ENCODE measurements at regions not wholly inside any gene's neighbourhood (a gene's known extent, or its start where the extent isn't known, plus 50 kb on each side); places are given as distances from the start of the nearest gene placed in this dataset.

DNA sequence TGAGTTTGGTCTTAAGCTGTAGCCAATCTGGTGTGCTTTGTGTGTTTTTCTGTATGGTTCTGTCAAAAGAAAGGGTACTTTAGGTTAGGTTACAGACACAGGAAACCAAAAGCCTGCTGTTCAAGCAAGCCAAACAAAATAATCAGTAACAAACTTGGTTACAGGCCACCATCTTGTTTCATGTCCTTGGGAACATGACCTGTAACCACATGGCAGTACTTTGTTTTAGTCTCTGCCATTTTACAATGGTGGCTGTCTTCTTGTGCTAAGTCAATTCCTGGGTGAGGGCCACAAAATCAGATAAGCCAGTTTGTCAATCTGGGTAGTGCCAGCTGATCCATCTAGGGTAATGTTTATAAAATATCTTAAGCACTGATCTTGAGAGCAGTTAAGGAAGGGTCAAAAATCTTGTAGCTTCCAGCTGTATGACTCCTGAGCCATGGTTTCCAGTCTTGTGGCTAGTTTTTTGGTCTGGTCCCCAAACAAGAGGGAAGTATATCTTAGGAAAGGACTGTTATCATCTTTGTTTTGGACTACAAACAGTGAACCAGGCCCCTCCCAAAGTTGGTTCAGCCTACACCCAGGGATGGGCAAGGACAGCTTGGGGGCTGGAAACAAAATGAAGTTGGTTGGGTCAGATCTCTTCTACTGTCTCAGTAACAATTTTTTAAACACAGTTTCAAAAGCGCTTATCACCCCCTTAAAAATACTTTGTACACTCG, 90.0 kb downstream of the IGLL5 start:
- Histone ChIP-seq H3K9ac (ENCODE audit: low read depth, low read length, poor library complexity, severe bottlenecking) (no peak overlapping the region), H3K4me1 (ENCODE audit: insufficient read depth, low read length, poor library complexity, severe bottlenecking) (peaks cover 4% of the 10 kb centered on the region), H2AFZ (ENCODE audit: low read length) (no peak overlapping the region), H3K79me2 (ENCODE audit: insufficient read depth, low read length) (no peaks in the 10 kb centered on the region), H4K20me1 (ENCODE audit: insufficient read depth, low read length, poor library complexity, severe bottlenecking) (no peaks in the 10 kb centered on the region), H3K9me3 (ENCODE audit: insufficient read depth, low read depth, low read length) (no peaks in the 10 kb centered on the region; the same call in 1 of the 2 replicates), H3F3A (ENCODE audit: low read depth) (no peaks in the 10 kb centered on the region), H3K36me3 (ENCODE audit: insufficient read depth, low read length) (no peaks in the 10 kb centered on the region), H3K27me3 (ENCODE audit: insufficient read depth, low read length, poor library complexity, severe bottlenecking) (no peaks in the 10 kb centered on the region), H3K4me2 (ENCODE audit: low read depth, low read length, poor library complexity, severe bottlenecking) (no peak overlapping the region), H3K4me3 (ENCODE audit: low read length, poor library complexity, severe bottlenecking) (no peak overlapping the region), H3K9me2 (replicated peaks; ENCODE audit: low read depth, low read length) (no peaks in the 10 kb centered on the region)
- no peak for TF ChIP-seq EZH2phosphoT487 (IDR thresholded peaks at IDR 0.05; ENCODE audit: borderline replicate concordance)
- TF ChIP-seq, protein P1, sequence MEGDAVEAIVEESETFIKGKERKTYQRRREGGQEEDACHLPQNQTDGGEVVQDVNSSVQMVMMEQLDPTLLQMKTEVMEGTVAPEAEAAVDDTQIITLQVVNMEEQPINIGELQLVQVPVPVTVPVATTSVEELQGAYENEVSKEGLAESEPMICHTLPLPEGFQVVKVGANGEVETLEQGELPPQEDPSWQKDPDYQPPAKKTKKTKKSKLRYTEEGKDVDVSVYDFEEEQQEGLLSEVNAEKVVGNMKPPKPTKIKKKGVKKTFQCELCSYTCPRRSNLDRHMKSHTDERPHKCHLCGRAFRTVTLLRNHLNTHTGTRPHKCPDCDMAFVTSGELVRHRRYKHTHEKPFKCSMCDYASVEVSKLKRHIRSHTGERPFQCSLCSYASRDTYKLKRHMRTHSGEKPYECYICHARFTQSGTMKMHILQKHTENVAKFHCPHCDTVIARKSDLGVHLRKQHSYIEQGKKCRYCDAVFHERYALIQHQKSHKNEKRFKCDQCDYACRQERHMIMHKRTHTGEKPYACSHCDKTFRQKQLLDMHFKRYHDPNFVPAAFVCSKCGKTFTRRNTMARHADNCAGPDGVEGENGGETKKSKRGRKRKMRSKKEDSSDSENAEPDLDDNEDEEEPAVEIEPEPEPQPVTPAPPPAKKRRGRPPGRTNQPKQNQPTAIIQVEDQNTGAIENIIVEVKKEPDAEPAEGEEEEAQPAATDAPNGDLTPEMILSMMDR (conservative IDR thresholded peaks at IDR 0.05; ENCODE audit: low read length), result no peak

DNA sequence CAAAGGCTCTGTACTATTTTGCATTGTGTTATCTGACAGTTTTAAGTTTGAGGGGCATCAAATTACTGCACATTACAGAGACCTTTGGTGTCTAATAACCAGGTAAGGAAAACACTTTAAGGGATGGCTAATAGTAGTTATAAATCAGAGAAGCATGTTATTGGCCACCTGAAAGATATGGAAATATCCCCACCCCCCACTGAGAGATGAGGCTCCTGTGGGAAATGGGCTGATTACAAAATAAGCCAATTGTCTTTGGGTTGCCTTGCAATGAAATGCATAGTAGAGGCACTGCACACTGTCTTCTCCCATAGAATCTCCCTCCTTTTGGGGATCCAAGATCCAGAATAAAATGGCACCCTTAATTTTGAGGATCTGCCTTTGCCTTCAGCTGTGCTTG, 91.0 kb downstream of the IGLL5 start:
- no peaks in the 10 kb centered on the region for H3K36me3 ChIP-seq (ENCODE audit: insufficient read depth, low read length)
- no peak overlapping the region for H3K4me3 ChIP-seq (ENCODE audit: low read length, poor library complexity, severe bottlenecking)
- no peaks in the 10 kb centered on the region for H3K79me2 ChIP-seq (ENCODE audit: insufficient read depth, low read length)
- H3F3A ChIP-seq (ENCODE audit: low read depth), result no peaks in the 10 kb centered on the region
- peaks cover 14% of the 10 kb centered on the region for H3K4me1 ChIP-seq (ENCODE audit: insufficient read depth, low read length, poor library complexity, severe bottlenecking)
- H2AFZ ChIP-seq (ENCODE audit: low read length), result no peak overlapping the region
- H3K9me2 ChIP-seq (replicated peaks; ENCODE audit: low read depth, low read length), result no peaks in the 10 kb centered on the region
- TF ChIP-seq, protein P1 (conservative IDR thresholded peaks at IDR 0.05; ENCODE audit: low read length), result no peak
- TF ChIP-seq EZH2phosphoT487 (IDR thresholded peaks at IDR 0.05; ENCODE audit: borderline replicate concordance), result no peak
- H3K4me2 ChIP-seq (ENCODE audit: low read depth, low read length, poor library complexity, severe bottlenecking), result no peak overlapping the region
- no peaks in the 10 kb centered on the region; the same call in 1 of the 2 replicates for H3K9me3 ChIP-seq (ENCODE audit: insufficient read depth, low read depth, low read length)
- no peaks in the 10 kb centered on the region for H4K20me1 ChIP-seq (ENCODE audit: insufficient read depth, low read length, poor library complexity, severe bottlenecking)
- no peak overlapping the region for H3K9ac ChIP-seq (ENCODE audit: low read depth, low read length, poor library complexity, severe bottlenecking)
- no peaks in the 10 kb centered on the region for H3K27me3 ChIP-seq (ENCODE audit: insufficient read depth, low read length, poor library complexity, severe bottlenecking)

DNA sequence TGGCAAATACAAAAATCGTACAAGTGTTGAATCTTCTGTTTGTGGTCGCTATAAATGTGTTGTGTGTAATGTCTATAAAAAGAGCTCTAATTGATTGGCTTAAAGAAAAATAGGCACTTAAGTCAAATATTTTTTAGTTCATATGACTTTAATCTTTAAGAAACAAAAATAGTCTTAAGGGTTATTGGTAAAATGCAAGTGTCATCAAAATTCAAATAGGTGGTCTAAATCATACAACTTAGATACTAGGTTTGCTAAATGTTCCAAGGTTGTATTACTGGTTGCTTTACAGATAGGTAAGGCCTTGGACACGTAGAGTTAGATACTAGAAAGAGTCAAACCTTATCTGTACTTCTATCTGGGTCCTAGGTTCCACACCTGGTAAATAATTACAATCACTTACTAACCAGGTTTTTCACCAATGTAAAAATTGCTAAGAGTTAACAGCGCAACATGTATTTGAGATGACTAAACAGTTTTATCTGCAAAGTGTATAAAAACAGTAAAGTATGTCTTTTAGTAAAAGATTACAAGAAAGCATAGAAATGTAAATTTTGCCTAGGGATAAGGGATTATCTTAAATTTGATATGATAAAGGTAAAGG, 91.1 kb upstream of the GNAZ start:
- Histone ChIP-seq H3K9me3 (ENCODE audit: insufficient read depth, low read depth, low read length) (no peaks in the 10 kb centered on the region; the same call in 1 of the 2 replicates), H2AFZ (ENCODE audit: low read length) (no peak overlapping the region), H3K9me2 (replicated peaks; ENCODE audit: low read depth, low read length) (no peaks in the 10 kb centered on the region), H4K20me1 (ENCODE audit: insufficient read depth, low read length, poor library complexity, severe bottlenecking) (no peaks in the 10 kb centered on the region), H3K36me3 (ENCODE audit: insufficient read depth, low read length) (no peaks in the 10 kb centered on the region), H3K4me1 (ENCODE audit: insufficient read depth, low read length, poor library complexity, severe bottlenecking) (peaks cover 15% of the 10 kb centered on the region), H3K79me2 (ENCODE audit: insufficient read depth, low read length) (no peaks in the 10 kb centered on the region), H3F3A (ENCODE audit: low read depth) (no peaks in the 10 kb centered on the region), H3K4me3 (ENCODE audit: low read length, poor library complexity, severe bottlenecking) (no peak overlapping the region), H3K27me3 (ENCODE audit: insufficient read depth, low read length, poor library complexity, severe bottlenecking) (no peaks in the 10 kb centered on the region), H3K9ac (ENCODE audit: low read depth, low read length, poor library complexity, severe bottlenecking) (no peak overlapping the region), H3K4me2 (ENCODE audit: low read depth, low read length, poor library complexity, severe bottlenecking) (no peak overlapping the region)
- TF ChIP-seq EZH2phosphoT487 (IDR thresholded peaks at IDR 0.05; ENCODE audit: borderline replicate concordance), result no peak
- TF ChIP-seq, protein P1 (conservative IDR thresholded peaks at IDR 0.05; ENCODE audit: low read length), result no peak
